WI38 (cell line): ENCODE measurements at regions not wholly inside any gene's neighbourhood (a gene's known extent, or its start where the extent isn't known, plus 50 kb on each side); places are given as distances from the start of the nearest gene placed in this dataset.

Source experiments
- H3K4me3 ChIP-seq: 2 replicates; pipeline ENCODE4 v1.5.1; 2011; ENCODE audit warnings: low read depth, mild to moderate bottlenecking, control low read depth, low read length
- TF ChIP-seq, protein P1 (sequence below): IDR thresholded peaks from 2 replicates; pipeline ENCODE4 v1.5.1; 2012; ENCODE audit warnings: low read depth, mild to moderate bottlenecking, control low read depth, low read length

DNA sequence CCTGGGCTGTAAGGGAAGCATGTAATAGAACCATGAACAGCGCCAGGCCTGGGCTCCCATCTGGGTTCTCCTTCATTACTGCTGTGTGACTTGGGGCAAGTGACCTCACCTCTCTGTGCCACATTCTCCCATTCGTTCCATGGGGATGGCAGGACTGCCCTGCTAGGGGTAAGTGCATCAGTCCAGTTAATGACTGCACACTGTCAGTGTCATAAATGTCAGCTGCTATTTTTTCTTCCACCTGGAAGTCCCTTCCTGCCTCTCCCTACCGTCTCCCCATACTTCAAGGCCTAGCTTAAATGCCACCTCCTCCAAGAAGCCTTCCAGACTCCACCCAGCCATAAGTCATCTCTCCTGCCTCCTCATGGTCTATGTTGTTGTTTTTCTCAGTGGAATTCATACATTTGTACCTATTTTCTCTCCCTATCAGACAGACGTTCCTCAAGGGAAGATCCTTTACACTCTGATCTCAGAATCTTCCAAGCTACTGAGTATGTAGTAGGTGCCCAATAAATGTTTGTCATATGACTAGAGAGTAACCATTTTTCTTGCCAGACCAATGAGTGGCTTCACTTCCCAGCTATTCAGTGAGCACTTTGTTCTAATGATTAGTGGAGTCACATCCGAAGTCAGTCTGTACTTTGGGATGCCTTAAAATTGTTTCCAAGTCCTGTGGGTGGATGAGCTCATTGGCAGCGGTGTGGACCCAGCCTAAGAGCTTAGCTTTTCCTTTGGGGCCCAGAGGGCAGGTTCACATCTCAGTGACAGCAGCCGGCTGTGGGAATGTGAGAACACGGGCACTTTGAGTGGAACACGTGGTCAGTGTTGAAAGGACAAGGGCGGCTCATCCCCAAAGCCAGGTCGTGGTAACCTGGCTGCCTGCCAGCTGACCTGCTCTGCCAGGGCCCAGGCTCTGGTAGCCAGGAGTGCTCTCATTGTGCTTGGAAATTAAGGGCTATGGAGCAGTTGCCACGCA is 147.5 kb upstream of the GSE1 start:
- TF ChIP-seq, protein P1, sequence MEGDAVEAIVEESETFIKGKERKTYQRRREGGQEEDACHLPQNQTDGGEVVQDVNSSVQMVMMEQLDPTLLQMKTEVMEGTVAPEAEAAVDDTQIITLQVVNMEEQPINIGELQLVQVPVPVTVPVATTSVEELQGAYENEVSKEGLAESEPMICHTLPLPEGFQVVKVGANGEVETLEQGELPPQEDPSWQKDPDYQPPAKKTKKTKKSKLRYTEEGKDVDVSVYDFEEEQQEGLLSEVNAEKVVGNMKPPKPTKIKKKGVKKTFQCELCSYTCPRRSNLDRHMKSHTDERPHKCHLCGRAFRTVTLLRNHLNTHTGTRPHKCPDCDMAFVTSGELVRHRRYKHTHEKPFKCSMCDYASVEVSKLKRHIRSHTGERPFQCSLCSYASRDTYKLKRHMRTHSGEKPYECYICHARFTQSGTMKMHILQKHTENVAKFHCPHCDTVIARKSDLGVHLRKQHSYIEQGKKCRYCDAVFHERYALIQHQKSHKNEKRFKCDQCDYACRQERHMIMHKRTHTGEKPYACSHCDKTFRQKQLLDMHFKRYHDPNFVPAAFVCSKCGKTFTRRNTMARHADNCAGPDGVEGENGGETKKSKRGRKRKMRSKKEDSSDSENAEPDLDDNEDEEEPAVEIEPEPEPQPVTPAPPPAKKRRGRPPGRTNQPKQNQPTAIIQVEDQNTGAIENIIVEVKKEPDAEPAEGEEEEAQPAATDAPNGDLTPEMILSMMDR: no peak
- no peak overlapping the region for H3K4me3 ChIP-seq

GRCh38 chr16:85466304-85466700 is 146.8 kb upstream of the GSE1 start:
- no peak overlapping the region for H3K4me3 ChIP-seq
- TF ChIP-seq, protein P1: no peak

- TF ChIP-seq, protein P1: no peak
- no peak overlapping the region for H3K4me3 ChIP-seq
Measured at GRCh38 chr16:85466989-85467388, 146.1 kb upstream of the GSE1 start.

DNA sequence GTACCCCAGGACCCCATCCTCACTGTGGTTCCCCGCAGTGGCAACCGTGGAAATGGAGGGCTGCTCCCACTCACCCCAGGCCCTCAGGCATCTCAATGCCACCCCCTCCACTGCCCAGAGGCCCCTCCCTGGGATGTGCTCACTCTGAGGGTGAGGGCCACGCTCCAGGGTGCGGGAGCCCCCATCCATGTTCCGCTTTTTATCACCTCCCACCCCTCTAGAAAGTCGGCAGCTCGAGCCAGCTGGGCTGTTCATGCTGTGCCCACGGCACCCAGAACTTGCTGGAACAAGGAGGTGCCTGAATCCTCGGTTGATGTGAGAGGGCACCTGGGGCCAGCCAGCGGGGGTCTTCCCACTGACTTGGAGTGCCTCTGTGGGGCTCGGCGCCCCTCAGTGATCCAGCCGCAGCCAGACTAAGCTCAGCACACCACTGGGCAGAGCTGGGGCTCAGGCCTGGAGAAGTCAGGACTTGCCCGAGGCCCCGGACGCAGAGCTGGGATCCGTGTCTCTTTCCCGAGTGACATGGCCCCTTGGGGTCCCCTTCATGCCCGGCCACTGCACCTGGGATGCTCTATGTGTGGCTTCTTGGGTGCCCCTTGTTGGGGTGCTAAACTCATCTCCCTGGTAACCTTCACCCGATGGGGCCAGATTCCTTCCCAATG is 143.1 kb upstream of the GSE1 start:
- no peak overlapping the region for H3K4me3 ChIP-seq
- TF ChIP-seq, protein P1: no peak

GRCh38 chr16:85470873-85471272 is 142.2 kb upstream of the GSE1 start:
- no peak overlapping the region for H3K4me3 ChIP-seq
- TF ChIP-seq, protein P1: no peak

DNA sequence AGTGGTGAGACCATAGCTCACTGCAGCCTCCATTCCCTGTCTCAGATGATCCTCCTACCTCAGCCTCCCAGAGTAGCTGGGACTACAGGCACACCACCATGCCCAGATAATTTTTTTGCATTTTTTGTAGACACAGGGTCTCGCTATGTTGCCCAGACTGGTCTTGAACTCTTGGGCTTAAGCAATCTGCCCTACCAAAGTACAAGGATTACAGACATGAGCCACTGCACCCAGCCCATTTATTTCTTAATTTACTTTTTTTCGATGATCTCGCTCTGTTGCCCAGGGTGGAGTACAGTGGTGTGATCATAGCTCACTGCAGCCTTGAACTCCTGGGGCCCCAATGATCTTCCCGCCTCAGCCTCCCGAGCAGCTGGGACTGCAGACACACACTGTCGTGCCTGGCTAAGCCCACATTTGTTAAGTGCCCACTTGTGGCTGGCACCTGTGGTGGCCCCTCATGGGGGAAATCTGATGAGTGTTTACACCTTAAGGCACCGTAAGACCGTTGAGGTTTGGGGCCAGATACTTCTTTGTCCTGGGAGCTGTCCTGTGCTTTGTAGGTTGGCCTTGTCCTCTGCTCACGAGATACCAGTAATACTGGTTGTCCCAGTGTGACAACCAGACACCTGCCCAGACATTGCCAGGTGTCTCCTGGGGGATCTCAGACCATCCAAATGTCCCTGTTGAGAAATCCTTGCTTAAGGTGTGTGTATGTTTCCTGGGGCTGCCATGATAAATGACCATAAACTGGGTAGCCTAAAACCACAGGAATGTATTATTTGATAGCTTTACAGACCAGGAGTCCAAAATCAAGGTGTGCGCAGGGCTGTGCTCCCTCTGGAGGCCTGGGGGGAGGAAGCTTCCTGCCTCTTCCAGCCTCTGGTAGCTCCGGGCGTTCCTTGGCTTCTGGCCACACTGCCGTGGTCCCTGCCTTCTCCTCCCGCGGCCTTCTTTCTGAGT is 141.4 kb upstream of the GSE1 start:
- H3K4me3 ChIP-seq: no peak overlapping the region
- TF ChIP-seq, protein P1: no peak
